ENCODE measurements at regions not wholly inside any gene's neighbourhood (a gene's known extent, or its start where the extent isn't known, plus 50 kb on each side); places are given as distances from the start of the nearest gene placed in this dataset.

DNA sequence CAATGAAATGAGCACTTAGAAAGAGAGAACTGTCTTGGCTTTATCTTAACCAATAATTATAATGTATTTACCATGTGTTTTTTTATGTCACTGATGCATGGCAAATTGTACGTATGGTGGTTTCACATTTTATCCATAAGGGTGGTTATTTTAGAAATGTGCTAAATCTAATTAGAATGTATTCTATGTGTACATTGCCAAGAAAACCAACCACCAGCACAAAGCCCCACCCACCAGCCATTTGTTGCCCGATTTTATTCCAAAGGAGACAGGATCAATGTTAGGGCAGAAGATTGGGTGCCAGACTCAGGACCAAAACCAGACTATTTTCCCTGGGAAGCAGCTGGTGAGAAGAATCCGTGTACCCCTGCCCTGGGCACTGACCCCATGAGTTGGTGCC lies 63.0 kb upstream of the SOX1 start:
- Mint-ChIP-seq H3K27me3 (ENCODE audit: low read depth) (peaks cover 2% of the 10 kb centered on the region), H3K4me1 (ENCODE audit: low read depth) (no peaks in the 10 kb centered on the region), H3K36me3 (ENCODE audit: low read depth) (peaks cover 2% of the 10 kb centered on the region), H3K9me3 (ENCODE audit: low read depth) (peaks cover 18% of the 10 kb centered on the region), H3K4me3 (ENCODE audit: unreplicated experiment) (no peak overlapping the region), H3K27ac (ENCODE audit: unreplicated experiment) (no peak overlapping the region)
- DNase-seq (ENCODE audit: low spot score): no peak
- TF ChIP-seq CTCF (IDR thresholded peaks at IDR 0.05): no peak

- Mint-ChIP-seq H3K4me1 (ENCODE audit: low read depth) (no peaks in the 10 kb centered on the region), H3K36me3 (ENCODE audit: low read depth) (peaks cover 2% of the 10 kb centered on the region), H3K4me3 (ENCODE audit: unreplicated experiment) (no peak overlapping the region), H3K27ac (ENCODE audit: unreplicated experiment) (no peak overlapping the region), H3K9me3 (ENCODE audit: low read depth) (peaks cover 21% of the 10 kb centered on the region), H3K27me3 (ENCODE audit: low read depth) (peaks cover 2% of the 10 kb centered on the region)
- no peak for TF ChIP-seq CTCF (IDR thresholded peaks at IDR 0.05)
- DNase-seq (ENCODE audit: low spot score): no peak
These were observed 61.0 kb upstream of the SOX1 start for GRCh38 chr13:112005925-112006324.

DNA sequence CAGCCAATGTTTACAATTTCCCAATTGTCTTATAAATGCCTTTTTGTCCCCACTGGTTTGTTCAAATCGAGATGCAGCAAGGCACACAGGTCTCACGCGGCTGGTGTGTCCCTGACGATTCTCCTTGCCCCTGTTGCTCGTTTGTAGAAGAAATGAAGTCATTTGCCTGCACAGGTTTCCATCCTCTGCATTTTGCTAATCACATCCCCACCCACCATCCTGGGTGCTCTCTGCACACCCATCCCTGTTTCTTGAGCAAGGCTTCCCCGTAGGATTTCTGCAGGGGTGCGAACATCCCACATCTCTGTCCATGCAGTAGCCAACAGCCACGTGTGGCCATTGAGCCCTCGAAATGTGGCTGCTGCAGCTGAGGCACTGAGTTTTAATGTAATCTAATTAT lies 59.8 kb upstream of the SOX1 start:
- H3K9me3 Mint-ChIP-seq (ENCODE audit: low read depth): peaks cover 21% of the 10 kb centered on the region
- peaks cover 2% of the 10 kb centered on the region for H3K27me3 Mint-ChIP-seq (ENCODE audit: low read depth)
- H3K4me3 Mint-ChIP-seq (ENCODE audit: unreplicated experiment): no peak overlapping the region
- peaks cover 2% of the 10 kb centered on the region for H3K36me3 Mint-ChIP-seq (ENCODE audit: low read depth)
- H3K27ac Mint-ChIP-seq (ENCODE audit: unreplicated experiment): no peak overlapping the region
- no peak for DNase-seq (ENCODE audit: low spot score)
- no peak for TF ChIP-seq CTCF (IDR thresholded peaks at IDR 0.05)
- no peaks in the 10 kb centered on the region for H3K4me1 Mint-ChIP-seq (ENCODE audit: low read depth)

DNA sequence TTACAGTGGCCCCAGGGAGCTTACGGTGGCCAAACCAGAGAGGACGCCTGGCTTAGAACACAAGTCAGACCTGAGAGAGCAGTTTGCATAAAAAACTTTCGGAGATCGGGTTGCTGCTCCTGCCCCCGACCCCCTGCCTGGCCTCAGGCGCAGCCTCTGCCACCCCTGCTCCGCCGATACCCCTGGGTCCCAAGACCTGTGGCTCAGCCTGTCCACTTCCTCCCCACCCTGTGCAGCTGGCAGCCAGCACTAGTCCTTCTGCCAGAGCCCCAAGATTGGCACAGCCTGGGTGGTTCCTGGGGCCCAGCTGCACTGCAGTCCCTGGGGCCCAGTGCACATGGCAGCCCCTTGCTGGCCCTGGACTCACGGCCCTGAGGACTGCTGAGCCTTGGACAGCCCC lies 56.2 kb upstream of the SOX1 start:
- peaks cover 14% of the 10 kb centered on the region for H3K9me3 Mint-ChIP-seq (ENCODE audit: low read depth)
- H3K36me3 Mint-ChIP-seq (ENCODE audit: low read depth): peaks cover 2% of the 10 kb centered on the region
- no peak for TF ChIP-seq CTCF (IDR thresholded peaks at IDR 0.05)
- H3K27me3 Mint-ChIP-seq (ENCODE audit: low read depth): peaks cover 2% of the 10 kb centered on the region
- H3K27ac Mint-ChIP-seq (ENCODE audit: unreplicated experiment): no peak overlapping the region
- no peaks in the 10 kb centered on the region for H3K4me1 Mint-ChIP-seq (ENCODE audit: low read depth)
- no peak overlapping the region for H3K4me3 Mint-ChIP-seq (ENCODE audit: unreplicated experiment)
- DNase-seq (ENCODE audit: low spot score): no peak

GRCh38 chr13:112012016-112012704 lies 54.8 kb upstream of the SOX1 start:
- H3K27ac Mint-ChIP-seq (ENCODE audit: unreplicated experiment): no peak overlapping the region
- H3K27me3 Mint-ChIP-seq (ENCODE audit: low read depth): no peaks in the 10 kb centered on the region
- no peaks in the 10 kb centered on the region for H3K36me3 Mint-ChIP-seq (ENCODE audit: low read depth)
- no peak for DNase-seq (ENCODE audit: low spot score)
- TF ChIP-seq CTCF (IDR thresholded peaks at IDR 0.05): no peak
- H3K4me3 Mint-ChIP-seq (ENCODE audit: unreplicated experiment): no peak overlapping the region
- peaks cover 4% of the 10 kb centered on the region for H3K9me3 Mint-ChIP-seq (ENCODE audit: low read depth)
- no peaks in the 10 kb centered on the region for H3K4me1 Mint-ChIP-seq (ENCODE audit: low read depth)
